Prostate gland (tissue), 2 donors: ENCODE measurements at regions not wholly inside any gene's neighbourhood (a gene's known extent, or its start where the extent isn't known, plus 50 kb on each side); places are given as distances from the start of the nearest gene placed in this dataset.

Experiments used
- POLR2A ChIP-seq: fragments of 450-650 bp; IDR thresholded peaks from one replicate; pipeline ENCODE4 v1.6.1; 2016; ENCODE audit warnings: antibody characterized with exemption, mild to moderate bottlenecking
- POLR2AphosphoS5 ChIP-seq: sonication (generic); formaldehyde crosslinking; IDR thresholded peaks from one replicate; pipeline ENCODE4 v1.6.1; 2017; ENCODE audit warnings: antibody characterized with exemption
- TF ChIP-seq, protein P1 (sequence below), 4 experiments: fragments of 200-600 bp in 2 of 4; fragments of 450-650 bp in 2 of 4; sonication (generic) in 2 of 4; IDR thresholded peaks; 1 replicate in 3 of 4; 2 replicates in 1 of 4; pipeline ENCODE4 v1.5.1; 2016 to 2019; ENCODE audit warnings: antibody characterized with exemption in 4 of 4, mild to moderate bottlenecking in 2 of 4, moderate library complexity in 2 of 4

DNA sequence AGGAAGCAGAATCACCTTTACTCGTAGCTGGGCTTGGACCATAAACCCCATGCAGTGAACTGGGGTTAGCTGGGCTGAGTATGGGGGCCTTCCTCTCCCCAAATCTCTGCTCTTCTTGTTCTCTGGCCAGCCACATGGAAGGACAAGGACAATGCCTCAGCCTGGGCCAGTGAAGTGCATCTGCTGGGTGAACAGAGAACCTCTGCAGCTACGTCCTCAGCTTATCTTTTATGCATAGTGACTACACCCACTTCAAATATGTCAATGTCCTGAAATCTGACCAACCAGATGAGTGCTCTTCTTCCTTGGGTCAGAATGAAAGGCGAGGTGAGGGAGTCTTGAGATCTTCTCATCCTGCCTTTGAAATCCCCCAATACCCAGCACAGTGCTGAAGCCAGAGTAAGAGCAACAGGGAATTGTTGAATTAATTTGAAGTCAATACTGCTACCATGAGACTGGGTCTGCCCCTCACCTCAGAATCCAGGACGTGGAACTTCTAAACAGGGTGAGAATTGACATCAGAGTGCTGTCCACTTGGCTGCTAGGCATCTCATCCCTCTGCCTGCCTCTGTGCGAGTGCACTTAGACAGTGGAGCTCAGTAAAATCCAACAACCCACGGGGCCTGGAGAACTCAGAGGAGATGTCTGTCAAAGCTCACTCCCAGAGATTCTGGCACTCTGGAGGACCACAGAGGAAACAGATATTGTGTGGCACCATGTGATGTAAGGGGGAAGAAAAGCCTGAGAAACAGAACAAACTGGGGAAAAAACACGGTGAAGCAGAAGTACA is 99.0 kb downstream of the IER5 start:
- TF ChIP-seq POLR2A (no peak), POLR2AphosphoS5 (no peak)
- TF ChIP-seq, protein P1, sequence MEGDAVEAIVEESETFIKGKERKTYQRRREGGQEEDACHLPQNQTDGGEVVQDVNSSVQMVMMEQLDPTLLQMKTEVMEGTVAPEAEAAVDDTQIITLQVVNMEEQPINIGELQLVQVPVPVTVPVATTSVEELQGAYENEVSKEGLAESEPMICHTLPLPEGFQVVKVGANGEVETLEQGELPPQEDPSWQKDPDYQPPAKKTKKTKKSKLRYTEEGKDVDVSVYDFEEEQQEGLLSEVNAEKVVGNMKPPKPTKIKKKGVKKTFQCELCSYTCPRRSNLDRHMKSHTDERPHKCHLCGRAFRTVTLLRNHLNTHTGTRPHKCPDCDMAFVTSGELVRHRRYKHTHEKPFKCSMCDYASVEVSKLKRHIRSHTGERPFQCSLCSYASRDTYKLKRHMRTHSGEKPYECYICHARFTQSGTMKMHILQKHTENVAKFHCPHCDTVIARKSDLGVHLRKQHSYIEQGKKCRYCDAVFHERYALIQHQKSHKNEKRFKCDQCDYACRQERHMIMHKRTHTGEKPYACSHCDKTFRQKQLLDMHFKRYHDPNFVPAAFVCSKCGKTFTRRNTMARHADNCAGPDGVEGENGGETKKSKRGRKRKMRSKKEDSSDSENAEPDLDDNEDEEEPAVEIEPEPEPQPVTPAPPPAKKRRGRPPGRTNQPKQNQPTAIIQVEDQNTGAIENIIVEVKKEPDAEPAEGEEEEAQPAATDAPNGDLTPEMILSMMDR (IDR thresholded peaks at IDR 0.05), result no peak
